Parathyroid adenoma (tissue), 2 donors: ENCODE measurements at regions not wholly inside any gene's neighbourhood (a gene's known extent, or its start where the extent isn't known, plus 50 kb on each side); places are given as distances from the start of the nearest gene placed in this dataset.

Experiments used
- H2AFZ ChIP-seq: fragments of 300-600 bp; sonication (generic); one replicate; pipeline ENCODE4 v1.7.0; 2017; ENCODE audit warnings: antibody characterized with exemption, mild to moderate bottlenecking
- H3K27ac ChIP-seq: fragments of 300-600 bp; sonication (generic); one replicate; pipeline ENCODE4 v1.7.0; 2017
- H3K27me3 ChIP-seq: fragments of 300-600 bp; sonication (generic); one replicate; pipeline ENCODE4 v1.7.0; 2017; ENCODE audit warnings: low read length; ENCODE audit not compliant: control insufficient read depth, insufficient read depth
- H3K36me3 ChIP-seq: fragments of 300-600 bp; sonication (generic); one replicate; pipeline ENCODE4 v1.7.0; 2017; ENCODE audit warnings: low read length; ENCODE audit not compliant: control insufficient read depth, insufficient read depth
- H3K4me1 ChIP-seq: fragments of 300-600 bp; sonication (generic); one replicate; pipeline ENCODE4 v1.7.0; 2017; ENCODE audit warnings: control low read depth
- H3K4me2 ChIP-seq: fragments of 300-600 bp; sonication (generic); one replicate; pipeline ENCODE4 v1.7.0; 2017; ENCODE audit warnings: low read length
- H3K4me3 ChIP-seq: fragments of 300-600 bp; sonication (generic); one replicate; pipeline ENCODE4 v1.7.0; 2017; ENCODE audit warnings: low read depth, low read length
- H3K79me2 ChIP-seq: fragments of 300-600 bp; sonication (generic); one replicate; pipeline ENCODE4 v1.7.0; 2017; ENCODE audit warnings: control low read depth
- H3K9ac ChIP-seq: fragments of 300-600 bp; sonication (generic); one replicate; pipeline ENCODE4 v1.7.0; 2017; ENCODE audit warnings: mild to moderate bottlenecking
- H3K9me3 ChIP-seq: fragments of 300-600 bp; sonication (generic); one replicate; pipeline ENCODE4 v1.7.0; 2017; ENCODE audit warnings: low read length; ENCODE audit not compliant: control insufficient read depth
- CTCF ChIP-seq: fragments of 300-600 bp; sonication (generic); IDR thresholded peaks from one replicate; pipeline ENCODE4 v1.7.0; 2017; ENCODE audit warnings: antibody characterized with exemption, mild to moderate bottlenecking
- donor health status: primary hyperparathyroidism.

GRCh38 chr11:116240710-116241109, 532.1 kb downstream of the BUD13 start:
- no peaks in the 10 kb centered on the region for H3K4me1 ChIP-seq
- no peak overlapping the region for H2AFZ ChIP-seq
- no peak overlapping the region for H3K27ac ChIP-seq
- no peak overlapping the region for H3K9ac ChIP-seq
- no peaks in the 10 kb centered on the region for H3K79me2 ChIP-seq
- H3K27me3 ChIP-seq, result no peaks in the 10 kb centered on the region
- no peak for TF ChIP-seq CTCF
- H3K4me2 ChIP-seq, result no peak overlapping the region
- no peaks in the 10 kb centered on the region for H3K9me3 ChIP-seq
- no peak overlapping the region for H3K4me3 ChIP-seq
- no peaks in the 10 kb centered on the region for H3K36me3 ChIP-seq

DNA sequence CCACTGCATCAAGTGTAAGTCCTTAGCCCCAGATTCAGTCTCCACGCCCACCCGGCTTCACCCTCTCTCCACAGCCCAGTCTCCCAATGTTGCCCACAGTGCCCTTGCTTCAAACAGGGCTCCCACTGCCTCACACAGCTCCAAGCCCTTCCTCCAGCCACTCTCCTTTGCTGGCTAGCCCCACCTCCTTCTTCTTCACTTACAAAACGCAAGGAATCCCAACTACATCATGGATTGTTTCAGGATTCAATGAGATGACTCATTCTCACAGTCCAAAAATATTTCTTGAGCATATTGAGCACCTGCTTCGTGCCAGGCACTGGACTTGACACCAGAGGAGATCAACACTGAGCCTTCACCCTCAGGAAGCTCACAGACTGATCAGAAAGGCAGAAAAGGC, 533.5 kb downstream of the BUD13 start:
- no peak for TF ChIP-seq CTCF

DNA sequence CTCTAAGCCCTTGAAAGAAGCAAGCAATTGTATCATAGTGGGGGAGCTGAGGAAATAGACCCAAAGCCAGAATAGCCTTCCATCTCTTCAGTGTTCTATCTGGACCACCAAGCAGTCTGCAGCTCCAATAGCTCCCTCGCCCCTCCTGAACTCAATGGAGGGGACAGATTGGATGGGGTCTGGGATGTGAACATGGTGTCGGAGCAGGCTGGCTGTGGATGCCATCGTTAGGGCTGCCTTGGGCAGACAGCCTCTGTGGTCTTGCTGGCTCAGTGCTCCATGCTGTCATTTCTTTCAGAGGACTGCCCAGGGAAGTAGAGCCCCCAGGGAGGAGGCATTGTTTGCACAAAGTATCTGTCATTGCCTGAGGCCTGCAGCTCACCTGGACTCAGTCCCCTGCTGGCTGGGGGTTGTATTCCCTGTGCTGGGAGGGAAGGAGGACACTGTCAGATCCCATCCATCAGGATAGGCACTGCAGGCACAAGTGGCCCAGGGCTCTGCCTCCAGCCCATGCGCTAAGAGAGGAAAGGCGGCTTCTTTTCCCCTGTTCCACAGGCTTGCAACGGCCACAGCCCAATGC, 537.7 kb downstream of the BUD13 start:
- Histone ChIP-seq H3K4me2 (no peak overlapping the region), H2AFZ (no peak overlapping the region), H3K27ac (no peak overlapping the region), H3K36me3 (no peaks in the 10 kb centered on the region), H3K9ac (no peak overlapping the region), H3K79me2 (no peaks in the 10 kb centered on the region), H3K27me3 (no peaks in the 10 kb centered on the region), H3K4me3 (no peak overlapping the region), H3K9me3 (no peaks in the 10 kb centered on the region), H3K4me1 (no peaks in the 10 kb centered on the region)
- TF ChIP-seq CTCF, result no peak

More for the DNA sequence above, 533.5 kb downstream of the BUD13 start:
- no peaks in the 10 kb centered on the region for H3K36me3 ChIP-seq
- H3K27me3 ChIP-seq, result no peaks in the 10 kb centered on the region
- H3K4me1 ChIP-seq, result no peaks in the 10 kb centered on the region
- H3K4me3 ChIP-seq, result no peak overlapping the region
- H3K9ac ChIP-seq, result no peak overlapping the region
- H2AFZ ChIP-seq, result no peak overlapping the region
- no peaks in the 10 kb centered on the region for H3K9me3 ChIP-seq
- H3K4me2 ChIP-seq, result no peak overlapping the region
- H3K27ac ChIP-seq, result peak overlapping the region; percentile 19
- no peaks in the 10 kb centered on the region for H3K79me2 ChIP-seq

- no peaks in the 10 kb centered on the region for H3K79me2 ChIP-seq
- no peaks in the 10 kb centered on the region for H3K4me1 ChIP-seq
- H3K27me3 ChIP-seq, result no peaks in the 10 kb centered on the region
- no peak overlapping the region for H3K9ac ChIP-seq
- H3K9me3 ChIP-seq, result no peaks in the 10 kb centered on the region
- no peak overlapping the region for H3K4me3 ChIP-seq
- no peak for TF ChIP-seq CTCF
- no peak overlapping the region for H3K27ac ChIP-seq
- no peak overlapping the region for H3K4me2 ChIP-seq
- H2AFZ ChIP-seq, result no peak overlapping the region
- no peaks in the 10 kb centered on the region for H3K36me3 ChIP-seq
Measured at GRCh38 chr11:116233561-116233960, 539.2 kb downstream of the BUD13 start.

- H3K4me1 ChIP-seq, result no peaks in the 10 kb centered on the region
- no peaks in the 10 kb centered on the region for H3K36me3 ChIP-seq
- H3K4me2 ChIP-seq, result no peak overlapping the region
- H3K4me3 ChIP-seq, result no peak overlapping the region
- H3K79me2 ChIP-seq, result no peaks in the 10 kb centered on the region
- H3K27ac ChIP-seq, result no peak overlapping the region
- no peak for TF ChIP-seq CTCF
- no peaks in the 10 kb centered on the region for H3K9me3 ChIP-seq
- no peak overlapping the region for H3K9ac ChIP-seq
- H3K27me3 ChIP-seq, result no peaks in the 10 kb centered on the region
- H2AFZ ChIP-seq, result no peak overlapping the region
Measured at GRCh38 chr11:116232364-116232828, 540.4 kb downstream of the BUD13 start.
